ENCODE measurements at regions not wholly inside any gene's neighbourhood (a gene's known extent, or its start where the extent isn't known, plus 50 kb on each side); places are given as distances from the start of the nearest gene placed in this dataset.

DNA sequence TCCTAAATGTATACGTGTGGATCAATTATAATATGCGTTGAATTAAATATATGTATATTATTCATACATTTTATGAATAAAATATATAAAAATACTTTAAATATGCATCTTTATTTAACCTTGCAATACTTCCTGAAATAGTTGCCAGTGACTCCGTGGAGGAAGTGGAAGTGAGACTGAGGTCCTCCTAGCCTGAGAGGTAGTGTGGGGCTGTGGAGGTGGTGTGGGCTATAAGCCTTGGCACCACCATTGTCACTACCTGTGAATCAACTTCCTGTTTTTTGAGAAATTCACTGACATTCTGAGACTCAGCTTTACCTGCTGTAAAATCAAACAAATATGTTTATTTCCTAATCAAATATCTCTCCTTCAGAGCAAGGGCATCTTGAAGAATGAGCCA is 514.2 kb downstream of the VRK1 start:
- DNase-seq, result no peak
- no peak overlapping the region for H3K27ac Mint-ChIP-seq
- peaks cover 7% of the 10 kb centered on the region for H3K9me3 Mint-ChIP-seq
- H3K4me3 Mint-ChIP-seq, result no peak overlapping the region
- TF ChIP-seq, protein P1, sequence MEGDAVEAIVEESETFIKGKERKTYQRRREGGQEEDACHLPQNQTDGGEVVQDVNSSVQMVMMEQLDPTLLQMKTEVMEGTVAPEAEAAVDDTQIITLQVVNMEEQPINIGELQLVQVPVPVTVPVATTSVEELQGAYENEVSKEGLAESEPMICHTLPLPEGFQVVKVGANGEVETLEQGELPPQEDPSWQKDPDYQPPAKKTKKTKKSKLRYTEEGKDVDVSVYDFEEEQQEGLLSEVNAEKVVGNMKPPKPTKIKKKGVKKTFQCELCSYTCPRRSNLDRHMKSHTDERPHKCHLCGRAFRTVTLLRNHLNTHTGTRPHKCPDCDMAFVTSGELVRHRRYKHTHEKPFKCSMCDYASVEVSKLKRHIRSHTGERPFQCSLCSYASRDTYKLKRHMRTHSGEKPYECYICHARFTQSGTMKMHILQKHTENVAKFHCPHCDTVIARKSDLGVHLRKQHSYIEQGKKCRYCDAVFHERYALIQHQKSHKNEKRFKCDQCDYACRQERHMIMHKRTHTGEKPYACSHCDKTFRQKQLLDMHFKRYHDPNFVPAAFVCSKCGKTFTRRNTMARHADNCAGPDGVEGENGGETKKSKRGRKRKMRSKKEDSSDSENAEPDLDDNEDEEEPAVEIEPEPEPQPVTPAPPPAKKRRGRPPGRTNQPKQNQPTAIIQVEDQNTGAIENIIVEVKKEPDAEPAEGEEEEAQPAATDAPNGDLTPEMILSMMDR (IDR thresholded peaks at IDR 0.05), result no peak
- H3K36me3 Mint-ChIP-seq (ENCODE audit: low read depth), result no peaks in the 10 kb centered on the region
- H3K4me1 Mint-ChIP-seq, result no peaks in the 10 kb centered on the region
- H3K27me3 Mint-ChIP-seq (ENCODE audit: low read depth, poor library complexity), result peaks cover 4% of the 10 kb centered on the region

DNA sequence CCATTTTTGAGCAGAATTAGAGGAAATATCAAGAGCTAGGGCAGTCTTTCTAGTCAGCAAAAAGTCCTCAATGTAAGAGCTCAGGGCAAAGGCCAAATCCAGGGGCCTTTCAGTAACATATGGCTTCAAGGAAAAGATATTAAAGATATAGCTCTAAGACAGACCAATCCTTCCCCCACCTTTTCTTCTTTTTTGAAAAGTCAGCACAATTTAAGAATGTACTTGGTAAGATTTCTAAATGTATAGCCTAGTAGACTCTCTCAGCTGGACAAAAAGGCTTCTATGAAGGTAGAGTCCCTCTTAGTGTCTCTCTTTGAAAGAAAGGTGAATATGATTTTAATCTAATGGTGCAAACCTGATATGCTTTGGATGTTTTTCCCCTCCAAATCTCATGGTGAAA is 515.7 kb downstream of the VRK1 start:
- Mint-ChIP-seq H3K9me3 (peaks cover 7% of the 10 kb centered on the region), H3K27ac (no peak overlapping the region), H3K4me3 (no peak overlapping the region), H3K4me1 (no peaks in the 10 kb centered on the region), H3K36me3 (ENCODE audit: low read depth) (no peaks in the 10 kb centered on the region), H3K27me3 (ENCODE audit: low read depth, poor library complexity) (peaks cover 9% of the 10 kb centered on the region)
- TF ChIP-seq, protein P1 (IDR thresholded peaks at IDR 0.05), result no peak
- no peak for DNase-seq

DNA sequence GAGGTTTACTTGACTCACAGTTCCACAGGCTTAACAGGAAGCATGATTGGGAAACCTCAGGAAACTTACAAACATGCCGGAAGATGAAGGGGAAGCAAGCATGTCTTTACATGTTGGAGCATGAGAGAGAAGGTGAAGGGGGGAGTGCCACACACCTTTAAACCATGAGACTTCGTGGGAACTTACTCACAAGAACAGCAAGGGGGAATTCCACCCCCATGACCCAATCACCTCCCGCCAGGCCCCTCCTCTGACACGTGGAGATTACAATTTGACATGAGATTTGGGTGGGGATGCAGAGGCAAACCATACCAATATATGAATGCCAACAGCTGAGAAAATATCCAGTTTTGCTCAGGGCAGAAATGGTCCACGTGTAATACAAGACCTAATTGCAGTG is 518.6 kb downstream of the VRK1 start:
- no peak overlapping the region for H3K4me3 Mint-ChIP-seq
- H3K36me3 Mint-ChIP-seq (ENCODE audit: low read depth), result no peaks in the 10 kb centered on the region
- peaks cover 9% of the 10 kb centered on the region for H3K27me3 Mint-ChIP-seq (ENCODE audit: low read depth, poor library complexity)
- DNase-seq, result no peak
- peaks cover 8% of the 10 kb centered on the region for H3K9me3 Mint-ChIP-seq
- no peak overlapping the region for H3K27ac Mint-ChIP-seq
- TF ChIP-seq, protein P1 (IDR thresholded peaks at IDR 0.05), result no peak
- no peaks in the 10 kb centered on the region for H3K4me1 Mint-ChIP-seq

DNA sequence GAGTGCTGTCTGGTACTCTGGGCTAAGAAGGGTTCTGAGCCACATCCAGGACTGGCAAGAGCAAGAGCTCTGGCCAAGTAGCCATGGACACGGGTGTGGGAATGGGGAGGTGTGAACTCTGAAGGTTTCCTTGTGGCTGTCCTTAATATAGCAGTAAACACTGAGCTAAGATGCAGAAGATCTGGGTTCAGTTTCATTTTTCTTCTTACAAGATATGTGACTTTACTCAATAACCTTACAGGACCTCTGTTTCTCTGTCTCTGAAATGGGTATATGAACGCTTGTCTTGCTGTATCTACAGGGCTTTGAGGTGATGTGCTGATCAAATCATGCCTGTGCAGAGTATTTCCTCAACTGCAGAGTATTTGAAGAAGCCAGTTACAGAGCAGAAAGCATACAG is 521.2 kb downstream of the VRK1 start:
- H3K27ac Mint-ChIP-seq, result no peak overlapping the region

DNA sequence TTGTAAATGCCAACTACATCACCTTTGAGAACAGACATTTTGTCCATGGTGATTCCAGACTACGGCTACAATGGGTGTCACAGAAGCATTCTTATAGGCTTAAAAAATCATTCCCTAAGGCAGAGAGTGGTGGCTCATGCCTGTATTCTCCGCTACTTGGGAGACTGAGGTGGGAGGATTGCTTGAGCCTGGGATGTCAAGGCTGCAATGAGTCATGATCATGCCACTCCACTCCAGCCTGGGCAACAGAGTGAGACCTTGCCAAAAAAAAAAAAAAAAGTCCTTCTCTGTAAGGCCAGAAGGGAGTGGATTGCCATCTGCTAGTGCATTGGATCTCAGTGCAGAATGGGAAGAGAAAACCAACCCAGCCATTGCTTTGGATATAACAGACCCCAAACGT is 522.5 kb downstream of the VRK1 start:
- Mint-ChIP-seq H3K4me3 (no peak overlapping the region), H3K4me1 (no peaks in the 10 kb centered on the region), H3K27ac (no peak overlapping the region), H3K36me3 (ENCODE audit: low read depth) (no peaks in the 10 kb centered on the region), H3K9me3 (peaks cover 12% of the 10 kb centered on the region), H3K27me3 (ENCODE audit: low read depth, poor library complexity) (peaks cover 15% of the 10 kb centered on the region)
- no peak for DNase-seq
- TF ChIP-seq, protein P1 (IDR thresholded peaks at IDR 0.05), result no peak

More for the DNA sequence above, 521.2 kb downstream of the VRK1 start:
- H3K36me3 Mint-ChIP-seq (ENCODE audit: low read depth), result no peaks in the 10 kb centered on the region
- no peak overlapping the region for H3K4me3 Mint-ChIP-seq
- peaks cover 11% of the 10 kb centered on the region for H3K27me3 Mint-ChIP-seq (ENCODE audit: low read depth, poor library complexity)
- TF ChIP-seq, protein P1 (IDR thresholded peaks at IDR 0.05), result no peak
- DNase-seq, result no peak
- no peaks in the 10 kb centered on the region for H3K4me1 Mint-ChIP-seq
- H3K9me3 Mint-ChIP-seq, result peaks cover 19% of the 10 kb centered on the region

DNA sequence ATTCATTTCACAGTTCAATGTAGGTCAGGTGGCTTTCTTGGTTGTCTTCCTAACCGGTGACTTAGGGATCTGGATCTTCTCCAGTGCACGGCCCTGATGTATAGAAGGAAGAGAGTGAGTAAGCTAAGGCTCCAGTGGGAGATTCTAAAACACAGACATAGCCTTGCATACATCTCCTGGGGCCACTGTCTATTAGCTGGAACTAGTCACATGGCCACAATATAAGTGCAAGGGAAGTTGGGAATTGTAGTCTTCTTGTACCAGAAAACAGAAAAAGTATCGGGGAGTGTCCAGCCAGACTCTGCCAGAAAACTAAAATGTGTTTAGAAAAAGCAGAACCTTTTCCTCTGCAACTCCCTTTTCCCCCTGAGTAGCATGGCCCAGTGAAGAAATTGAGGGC is 531.6 kb downstream of the VRK1 start:
- no peaks in the 10 kb centered on the region for H3K4me1 Mint-ChIP-seq
- H3K36me3 Mint-ChIP-seq (ENCODE audit: low read depth), result no peaks in the 10 kb centered on the region
- H3K4me3 Mint-ChIP-seq, result no peak overlapping the region
- peaks cover 5% of the 10 kb centered on the region for H3K9me3 Mint-ChIP-seq
- TF ChIP-seq, protein P1 (IDR thresholded peaks at IDR 0.05), result no peak
- H3K27ac Mint-ChIP-seq, result no peak overlapping the region
- DNase-seq, result no peak
- H3K27me3 Mint-ChIP-seq (ENCODE audit: low read depth, poor library complexity), result peaks cover 4% of the 10 kb centered on the region

Measured in nephron progenitor cell (in vitro differentiated cells).